Right lobe of liver (tissue), 6 donors: ENCODE measurements at regions not wholly inside any gene's neighbourhood (a gene's known extent, or its start where the extent isn't known, plus 50 kb on each side); places are given as distances from the start of the nearest gene placed in this dataset.
A peak's percentile ranks its signal among the peaks of the same experiment; 100 is the strongest.

Source experiments
- ATAC-seq, 4 donors: fragments of 200-7000 bp; cut with Tn5 transposase; one replicate each; pipeline ENCODE4 v1.9.1; 2020; ENCODE audit warnings: mild to moderate bottlenecking in 4 of 4, moderate library complexity in 4 of 4
- DNase-seq, 3 donors: peaks; one replicate each; pipeline ENCODE4 v3.0.0-alpha.2; 2020
- H3K27ac ChIP-seq, 3 donors: fragments of 200-600 bp; one replicate each; pipeline ENCODE4 v1.8.0; 2022
- H3K27me3 ChIP-seq, 2 donors: fragments of 200-600 bp; one replicate each; pipeline ENCODE4 v1.8.0; 2022
- H3K36me3 ChIP-seq, 4 donors: fragments of 200-600 bp; sonication (generic) in 1 of 4; one replicate each; pipeline versions ENCODE4 v1.5.1 to v1.8.0; 2017 to 2022; ENCODE audit warnings: control low read depth in 1 of 4
- H3K4me1 ChIP-seq, 4 donors: fragments of 200-600 bp; sonication (generic) in 1 of 4; one replicate each; pipeline versions ENCODE4 v1.5.1 to v1.8.0; 2017 to 2022; ENCODE audit warnings: control low read depth in 1 of 4
- H3K4me3 ChIP-seq, 3 donors: fragments of 200-600 bp; one replicate each; pipeline ENCODE4 v1.8.0; 2022
- H3K9me3 ChIP-seq, 4 donors: fragments of 200-600 bp; sonication (generic) in 1 of 4; one replicate each; pipeline versions ENCODE4 v1.5.1 to v1.8.0; 2017 to 2022; ENCODE audit warnings: control low read depth in 1 of 4
- CTCF ChIP-seq, 4 donors: fragments of 200-600 bp in 3 of 4; fragments of 450-650 bp in 1 of 4; IDR thresholded peaks; one replicate each; pipeline versions ENCODE4 v1.5.1 to v1.8.0; 2016 to 2022; ENCODE audit warnings: antibody characterized with exemption in 4 of 4, mild to moderate bottlenecking in 2 of 4
- POLR2A ChIP-seq: fragments of 450-650 bp; IDR thresholded peaks from one replicate; pipeline ENCODE4 v1.6.1; 2017; ENCODE audit warnings: antibody characterized with exemption, mild to moderate bottlenecking
- WGBS: methylation state at CpG from one replicate; pipeline ENCODE4 v1.1.6; 2018; ENCODE audit warnings: low coverage, low lambda C conversion rate; ENCODE audit not compliant: insufficient coverage; ENCODE audit errors: missing lambda C conversion rate; 5-methylcytosine and 5-hydroxymethylcytosine counted together
- intact Hi-C, 2 donors: fragments of 100-400 bp; cut with DNase I; formaldehyde crosslinking; loops; one replicate each; pipeline versions ENCODE4 v1.11.2 to v1.14.1; 2022
- donor health status: DM: no; HTN: yes; CAD: no.
- donor health status: DM: no; HTN: no; CAD: no.
- donor health status: DM: no; HTN: no; CAD: no.
- donor health status: DM: no; HTN: yes; CAD: no.
- donor health status: DM: no; HTN: yes; CAD: no.

- 67% methylated on average over 6 of the region's 7 CpGs for WGBS
- Histone ChIP-seq H3K4me1 (no peaks in the 10 kb centered on the region), H3K27me3 (no peaks in the 10 kb centered on the region), H3K36me3 (no peaks in the 10 kb centered on the region), H3K27ac (no peak overlapping the region), H3K9me3 (no peaks in the 10 kb centered on the region), H3K4me3 (no peak overlapping the region)
- DNase-seq (no peak), ATAC-seq (no peak)
- intact Hi-C loops = no loop called here
- no peak for TF ChIP-seq POLR2A
- no peak for TF ChIP-seq CTCF (IDR thresholded peaks at IDR 0.05)
Measured at GRCh38 chr1:238377280-238377919, 486.7 kb upstream of the ZP4 start.

DNA sequence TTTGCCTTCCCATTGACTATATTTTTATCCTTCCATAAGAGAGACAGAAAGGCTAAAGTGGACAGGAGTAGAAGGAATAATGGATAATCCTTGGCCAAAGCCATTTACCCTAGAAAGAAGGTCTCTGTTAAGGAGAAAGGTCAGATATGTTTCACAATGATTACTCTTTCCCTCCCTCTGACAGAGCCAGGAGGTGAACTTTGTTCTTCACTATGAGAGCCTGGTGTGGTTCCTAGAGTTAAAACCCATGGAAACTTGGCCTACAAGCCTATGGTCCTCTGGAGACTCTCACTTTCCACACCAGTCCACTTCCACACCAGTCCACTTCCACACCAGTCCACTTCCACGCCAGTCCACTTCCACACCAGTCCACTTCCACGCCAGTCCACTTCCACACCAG is 479.9 kb upstream of the ZP4 start:
- DNase-seq = peak in 1 of 3 donors; percentile 47
- no peaks in the 10 kb centered on the region for H3K36me3 ChIP-seq
- peak overlapping the region in 2 of 3 donors; percentile 45 to 50 for H3K27ac ChIP-seq
- peaks cover 0 to 20% (median 4%) of the 10 kb centered on the region in 4 donors for H3K4me1 ChIP-seq
- H3K9me3 ChIP-seq = no peaks in the 10 kb centered on the region
- H3K4me3 ChIP-seq = no peak overlapping the region
- intact Hi-C loops = no loop called here
- 73% methylated on average over 2 of the region's 2 CpGs for WGBS
- TF ChIP-seq POLR2A (no peak), CTCF (IDR thresholded peaks at IDR 0.05) (no peak)
- no peaks in the 10 kb centered on the region for H3K27me3 ChIP-seq
- peak; percentile 99 to 100 (median 100) for ATAC-seq

DNA sequence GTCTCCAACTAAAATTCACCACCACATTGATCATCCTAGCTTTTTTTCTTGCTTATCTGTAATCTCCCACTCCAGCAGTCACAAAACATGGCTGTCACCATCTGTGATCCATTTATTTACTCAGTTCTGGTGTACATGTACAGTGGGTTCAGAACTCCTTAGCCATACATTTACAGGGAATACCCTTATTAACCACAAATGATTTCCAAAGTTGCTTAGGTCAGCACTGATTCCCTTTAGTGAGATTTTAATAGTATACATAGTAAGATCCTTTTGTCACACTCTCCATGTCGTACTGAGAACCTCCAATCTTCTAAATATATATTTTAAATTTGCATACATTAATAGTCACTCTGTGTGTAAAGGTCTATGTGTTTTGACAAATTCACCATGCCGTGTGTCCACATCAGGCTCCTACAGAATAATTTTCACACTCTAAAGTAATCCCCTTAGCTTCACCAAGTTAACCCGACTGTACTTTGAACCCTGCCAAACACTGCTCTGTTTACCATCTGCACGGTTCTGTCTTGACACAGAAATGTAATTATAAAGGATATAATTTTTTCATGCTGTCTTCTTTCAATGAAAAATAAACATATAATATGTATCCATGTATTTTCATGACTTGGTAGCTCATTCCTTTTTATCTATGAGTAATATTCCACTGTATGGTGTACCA is 473.6 kb upstream of the ZP4 start:
- H3K27me3 ChIP-seq = no peaks in the 10 kb centered on the region
- ATAC-seq (peak; percentile 56 to 89 (median 75)), DNase-seq (no peak)
- H3K27ac ChIP-seq = no peak overlapping the region
- H3K36me3 ChIP-seq = no peaks in the 10 kb centered on the region
- 41% methylated on average over 4 of the region's 4 CpGs for WGBS
- TF ChIP-seq CTCF (IDR thresholded peaks at IDR 0.05) = no peak
- peaks cover 0 to 18% (median 4%) of the 10 kb centered on the region in 4 donors for H3K4me1 ChIP-seq
- no peaks in the 10 kb centered on the region for H3K9me3 ChIP-seq
- H3K4me3 ChIP-seq = no peak overlapping the region
- intact Hi-C loops = no loop called here

DNA sequence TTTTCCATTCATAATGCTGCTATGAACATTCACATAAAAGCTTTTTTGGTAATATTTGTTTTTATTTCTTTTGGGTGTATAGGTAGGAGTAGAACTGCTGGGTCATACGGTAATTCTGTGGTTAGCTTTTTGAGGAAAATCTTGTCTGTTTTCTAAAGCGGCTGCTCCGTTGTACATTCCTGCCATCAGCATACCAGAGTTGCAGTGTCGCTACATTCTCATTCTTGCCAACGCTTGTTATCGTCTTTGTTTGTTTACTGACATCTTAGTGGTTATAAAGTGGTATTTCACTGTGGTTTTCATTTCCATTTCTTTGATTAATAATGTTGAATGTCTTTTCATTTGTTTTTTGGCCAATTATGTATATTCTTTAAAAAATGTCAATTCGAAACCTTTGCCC is 469.8 kb upstream of the ZP4 start:
- no peak for DNase-seq
- no peak overlapping the region for H3K4me3 ChIP-seq
- H3K36me3 ChIP-seq = no peaks in the 10 kb centered on the region
- 67% methylated on average over 7 of the region's 7 CpGs for WGBS
- peaks cover 0 to 7% (median 0%) of the 10 kb centered on the region in 4 donors for H3K4me1 ChIP-seq
- intact Hi-C loops = no loop called here
- no peak for ATAC-seq
- no peaks in the 10 kb centered on the region for H3K9me3 ChIP-seq
- no peaks in the 10 kb centered on the region for H3K27me3 ChIP-seq
- no peak for TF ChIP-seq POLR2A
- no peak for TF ChIP-seq CTCF (IDR thresholded peaks at IDR 0.05)
- no peak overlapping the region for H3K27ac ChIP-seq
